Fibroblast of lung (primary cell): ENCODE measurements at regions not wholly inside any gene's neighbourhood (a gene's known extent, or its start where the extent isn't known, plus 50 kb on each side); places are given as distances from the start of the nearest gene placed in this dataset.

Experiments
- DNase-seq, 2 donors: peaks; one replicate each; pipeline versions ENCODE4 v3.0.0 to v3.0.0-alpha.2; 2010; ENCODE audit warnings: low read depth in 2 of 2
- H2AFZ ChIP-seq: 2 replicates; pipeline ENCODE4 v1.5.1; 2012; ENCODE audit warnings: low read length, control low read depth, inconsistent platforms
- H3K27ac ChIP-seq: 2 replicates; pipeline ENCODE4 v1.5.1; 2011; ENCODE audit warnings: low read length, control low read depth; ENCODE audit not compliant: insufficient read depth
- H3K27me3 ChIP-seq: 2 replicates; pipeline ENCODE4 v1.5.1; 2011; ENCODE audit warnings: mild to moderate bottlenecking, low read length; ENCODE audit not compliant: control insufficient read depth, insufficient read depth
- H3K36me3 ChIP-seq: 2 replicates; pipeline ENCODE4 v1.5.1; 2011; ENCODE audit warnings: low read length; ENCODE audit not compliant: control insufficient read depth, insufficient read depth
- H3K4me1 ChIP-seq: 2 replicates; pipeline ENCODE4 v1.5.1; 2011; ENCODE audit warnings: low read length; ENCODE audit not compliant: control insufficient read depth, insufficient read depth; ENCODE audit errors: extremely low read depth
- H3K4me2 ChIP-seq: 2 replicates; pipeline ENCODE4 v1.5.1; 2011; ENCODE audit warnings: low read length, control low read depth; ENCODE audit not compliant: insufficient read depth; ENCODE audit errors: extremely low read depth
- H3K4me3 ChIP-seq, 4 experiments: fragments of 200-600 bp in 1 of 4; sonication (generic) in 1 of 4; replicated peaks in 1 of 4; 2 replicates each; pipeline ENCODE4 v1.5.1; 2011 to 2016; ENCODE audit warnings: low read length in 4 of 4, low read depth in 3 of 4, mild to moderate bottlenecking in 3 of 4, control low read depth in 2 of 4, inconsistent platforms in 1 of 4, mixed read lengths in 1 of 4; ENCODE audit not compliant: insufficient read depth in 1 of 4; ENCODE audit errors: control extremely low read depth in 1 of 4
- H3K79me2 ChIP-seq: 2 replicates; pipeline ENCODE4 v1.5.1; 2012; ENCODE audit warnings: mild to moderate bottlenecking, low read length, inconsistent platforms; ENCODE audit not compliant: control insufficient read depth, insufficient read depth
- H3K9ac ChIP-seq: 2 replicates; pipeline ENCODE4 v1.5.1; 2011; ENCODE audit warnings: mild to moderate bottlenecking, low read length, control low read depth; ENCODE audit not compliant: insufficient read depth
- H3K9me3 ChIP-seq: 2 replicates; pipeline ENCODE4 v1.5.1; 2012; ENCODE audit warnings: low read depth, low read length; ENCODE audit not compliant: control insufficient read depth, insufficient read depth
- H4K20me1 ChIP-seq: 2 replicates; pipeline ENCODE4 v1.5.1; 2011; ENCODE audit warnings: low read length; ENCODE audit not compliant: control insufficient read depth, insufficient read depth; ENCODE audit errors: extremely low read depth
- EZH2 ChIP-seq: IDR thresholded peaks from 2 replicates; pipeline ENCODE4 v1.5.1; 2012; ENCODE audit warnings: low read length, control low read depth, mild to moderate bottlenecking; ENCODE audit errors: missing control alignments
- TF ChIP-seq, protein P1 (sequence below), 2 donors: IDR thresholded peaks in 1 of 2; conservative IDR thresholded peaks in 1 of 2; 1 replicate in 1 of 2; 2 replicates in 1 of 2; pipeline ENCODE4 v1.5.1; 2011 to 2012; ENCODE audit warnings: low read length in 2 of 2, control low read depth in 1 of 2, inconsistent platforms in 1 of 2, low read depth in 1 of 2, mild to moderate bottlenecking in 1 of 2

DNA sequence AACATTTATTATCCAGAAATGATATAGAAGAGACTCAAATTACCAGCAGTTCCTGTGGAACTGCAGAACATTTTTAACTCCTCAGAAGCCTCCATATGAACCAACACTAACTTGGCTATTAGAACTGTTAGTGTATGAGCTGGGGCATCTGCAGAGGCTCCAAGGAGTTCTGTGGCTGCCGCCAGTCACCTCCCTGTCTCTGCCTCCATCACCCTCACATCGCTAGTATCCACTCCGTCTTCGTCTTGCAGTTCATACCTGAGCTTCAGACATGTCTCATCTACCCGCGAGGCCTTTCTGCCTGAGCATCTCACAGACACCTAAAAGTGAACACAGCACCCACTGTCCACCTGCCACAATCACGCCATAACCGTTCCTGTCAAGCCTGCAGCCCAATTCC lies 89.5 kb upstream of the CST7 start:
- H3K27me3 ChIP-seq, result no peaks in the 10 kb centered on the region
- H3K79me2 ChIP-seq, result no peaks in the 10 kb centered on the region
- H3K36me3 ChIP-seq, result no peaks in the 10 kb centered on the region
- H3K27ac ChIP-seq, result no peak overlapping the region
- no peak for TF ChIP-seq EZH2
- TF ChIP-seq, protein P1, sequence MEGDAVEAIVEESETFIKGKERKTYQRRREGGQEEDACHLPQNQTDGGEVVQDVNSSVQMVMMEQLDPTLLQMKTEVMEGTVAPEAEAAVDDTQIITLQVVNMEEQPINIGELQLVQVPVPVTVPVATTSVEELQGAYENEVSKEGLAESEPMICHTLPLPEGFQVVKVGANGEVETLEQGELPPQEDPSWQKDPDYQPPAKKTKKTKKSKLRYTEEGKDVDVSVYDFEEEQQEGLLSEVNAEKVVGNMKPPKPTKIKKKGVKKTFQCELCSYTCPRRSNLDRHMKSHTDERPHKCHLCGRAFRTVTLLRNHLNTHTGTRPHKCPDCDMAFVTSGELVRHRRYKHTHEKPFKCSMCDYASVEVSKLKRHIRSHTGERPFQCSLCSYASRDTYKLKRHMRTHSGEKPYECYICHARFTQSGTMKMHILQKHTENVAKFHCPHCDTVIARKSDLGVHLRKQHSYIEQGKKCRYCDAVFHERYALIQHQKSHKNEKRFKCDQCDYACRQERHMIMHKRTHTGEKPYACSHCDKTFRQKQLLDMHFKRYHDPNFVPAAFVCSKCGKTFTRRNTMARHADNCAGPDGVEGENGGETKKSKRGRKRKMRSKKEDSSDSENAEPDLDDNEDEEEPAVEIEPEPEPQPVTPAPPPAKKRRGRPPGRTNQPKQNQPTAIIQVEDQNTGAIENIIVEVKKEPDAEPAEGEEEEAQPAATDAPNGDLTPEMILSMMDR (conservative IDR thresholded peaks at IDR 0.05 in 1 of 2, IDR thresholded peaks at IDR 0.05 in 1 of 2; ENCODE audit: low read depth in 1 of 2, low read length in 2 of 2), result no peak
- no peak overlapping the region for H2AFZ ChIP-seq
- no peaks in the 10 kb centered on the region for H4K20me1 ChIP-seq
- H3K4me2 ChIP-seq, result no peak overlapping the region
- H3K9me3 ChIP-seq, result no peaks in the 10 kb centered on the region
- no peak overlapping the region for H3K4me3 ChIP-seq
- H3K4me1 ChIP-seq, result no peaks in the 10 kb centered on the region
- DNase-seq, result no peak
- no peak overlapping the region for H3K9ac ChIP-seq

DNA sequence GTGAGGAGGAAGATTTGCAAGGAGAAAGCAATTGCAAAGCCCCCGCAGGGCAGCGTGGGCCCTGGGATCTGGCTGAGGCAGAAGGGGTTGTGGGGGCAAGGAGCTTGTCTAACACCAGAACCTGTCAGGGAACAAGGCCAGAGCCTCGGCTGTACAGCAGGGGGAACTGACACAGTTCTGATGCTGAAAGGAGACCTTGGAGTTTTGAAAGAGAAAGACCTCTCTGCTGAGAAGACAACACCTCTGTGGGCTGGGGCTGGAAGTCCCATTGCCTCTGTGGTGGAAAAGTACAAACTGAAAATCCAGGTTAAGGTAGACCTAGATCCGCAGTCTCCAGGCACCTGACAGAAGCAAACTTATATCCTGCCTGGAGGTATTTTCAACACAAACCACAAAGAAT lies 86.9 kb upstream of the CST7 start:
- no peak overlapping the region for H2AFZ ChIP-seq
- H3K27me3 ChIP-seq, result no peaks in the 10 kb centered on the region
- no peak overlapping the region for H3K27ac ChIP-seq
- no peaks in the 10 kb centered on the region for H3K9me3 ChIP-seq
- TF ChIP-seq, protein P1 (conservative IDR thresholded peaks at IDR 0.05 in 1 of 2, IDR thresholded peaks at IDR 0.05 in 1 of 2; ENCODE audit: low read depth in 1 of 2, low read length in 2 of 2), result no peak
- no peak for TF ChIP-seq EZH2
- no peak overlapping the region for H3K4me3 ChIP-seq
- H3K9ac ChIP-seq, result no peak overlapping the region
- no peaks in the 10 kb centered on the region for H3K4me1 ChIP-seq
- H3K4me2 ChIP-seq, result no peak overlapping the region
- no peaks in the 10 kb centered on the region for H4K20me1 ChIP-seq
- no peaks in the 10 kb centered on the region for H3K79me2 ChIP-seq
- no peaks in the 10 kb centered on the region for H3K36me3 ChIP-seq
- no peak for DNase-seq

DNA sequence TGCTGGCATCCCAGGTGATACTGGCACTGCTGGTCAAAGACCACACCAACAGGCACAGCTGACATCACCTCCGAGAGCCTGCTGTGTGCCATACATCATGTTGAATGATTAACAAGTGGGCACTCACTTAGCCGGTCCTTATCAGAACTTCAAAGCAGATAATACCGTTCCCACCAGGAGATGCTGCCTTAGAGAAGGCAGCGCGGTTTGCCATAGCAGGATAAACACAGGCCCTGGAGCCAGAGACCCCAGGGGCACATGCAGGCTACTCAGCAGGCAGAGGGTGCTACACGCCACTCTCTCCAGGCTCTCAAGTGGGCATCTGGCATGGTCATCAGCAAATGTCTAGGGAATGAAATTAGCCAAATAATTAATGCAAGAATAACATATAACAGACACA lies 86.5 kb upstream of the CST7 start:
- H3K27me3 ChIP-seq, result no peaks in the 10 kb centered on the region
- H4K20me1 ChIP-seq, result no peaks in the 10 kb centered on the region
- H3K4me2 ChIP-seq, result no peak overlapping the region
- H2AFZ ChIP-seq, result no peak overlapping the region
- H3K4me1 ChIP-seq, result no peaks in the 10 kb centered on the region
- H3K9ac ChIP-seq, result no peak overlapping the region
- no peak for DNase-seq
- H3K27ac ChIP-seq, result no peak overlapping the region
- no peaks in the 10 kb centered on the region for H3K79me2 ChIP-seq
- H3K4me3 ChIP-seq, result no peak overlapping the region
- no peaks in the 10 kb centered on the region for H3K9me3 ChIP-seq
- no peak for TF ChIP-seq EZH2
- TF ChIP-seq, protein P1 (conservative IDR thresholded peaks at IDR 0.05 in 1 of 2, IDR thresholded peaks at IDR 0.05 in 1 of 2; ENCODE audit: low read depth in 1 of 2, low read length in 2 of 2), result no peak
- H3K36me3 ChIP-seq, result no peaks in the 10 kb centered on the region
